ENCODE measurements at regions not wholly inside any gene's neighbourhood (a gene's known extent, or its start where the extent isn't known, plus 50 kb on each side); places are given as distances from the start of the nearest gene placed in this dataset.

DNA sequence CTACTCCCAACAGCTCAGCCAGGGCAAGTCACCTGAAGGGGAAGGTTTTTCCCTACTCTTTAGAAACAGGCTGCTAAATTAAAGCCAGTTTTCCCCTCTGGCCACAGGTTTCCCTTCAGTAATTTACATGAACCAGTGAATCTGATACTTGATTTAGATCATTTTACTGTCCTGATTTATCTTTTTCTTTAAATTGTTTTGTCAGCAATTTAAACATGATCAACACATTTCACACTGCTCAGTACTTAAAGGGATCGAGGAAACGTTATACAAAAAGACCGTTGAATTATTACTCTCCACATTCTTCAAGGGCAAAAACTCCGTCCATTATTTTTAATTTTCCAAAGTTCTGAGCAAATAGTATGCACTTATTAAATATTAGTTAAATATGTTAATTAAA, 1165.7 kb upstream of the GYPC start:
- no peak for DNase-seq (ENCODE audit: low spot score)
- H3K4me3 ChIP-seq (ENCODE audit: low read depth in 1 of 3, low read length in 3 of 3), result no peak overlapping the region
- H3K36me3 ChIP-seq (ENCODE audit: control insufficient read depth in 4 of 4, insufficient read depth in 3 of 4, low read depth in 1 of 4, low read length in 3 of 4), result no peaks in the 10 kb centered on the region
- no peak overlapping the region for H3K9ac ChIP-seq (ENCODE audit: low read depth in 1 of 2, low read length in 2 of 2)
- WGBS, result 90% methylated on average over 4 of the region's 4 CpGs
- no peak overlapping the region for H3K27ac ChIP-seq (ENCODE audit: low read depth in 1 of 2, low read length in 2 of 2)
- H3K4me1 ChIP-seq (ENCODE audit: control insufficient read depth in 4 of 4, insufficient read depth in 4 of 4, low read length in 3 of 4), result no peaks in the 10 kb centered on the region
- H3K9me3 ChIP-seq (ENCODE audit: control insufficient read depth in 4 of 4, low read length in 3 of 4), result no peaks in the 10 kb centered on the region
- H3K27me3 ChIP-seq (ENCODE audit: control insufficient read depth in 4 of 4, insufficient read depth in 4 of 4, low read length in 3 of 4), result no peaks in the 10 kb centered on the region
- TF ChIP-seq REST (IDR thresholded peaks at IDR 0.05) (no peak), HNF4G (IDR thresholded peaks at IDR 0.05) (no peak), RXRA (IDR thresholded peaks at IDR 0.05) (no peak), CTCF (IDR thresholded peaks at IDR 0.05; ENCODE audit: low read depth, low read length, missing input control) (no peak), YY1 (IDR thresholded peaks at IDR 0.05) (no peak), FOXA2 (IDR thresholded peaks at IDR 0.05) (no peak), EGR1 (IDR thresholded peaks at IDR 0.05; ENCODE audit: low read depth in 2 of 2) (no peak), SP1 (IDR thresholded peaks at IDR 0.05) (no peak), MAX (IDR thresholded peaks at IDR 0.05) (no peak), RAD21 (IDR thresholded peaks at IDR 0.05) (no peak)
- TF ChIP-seq, protein P1, sequence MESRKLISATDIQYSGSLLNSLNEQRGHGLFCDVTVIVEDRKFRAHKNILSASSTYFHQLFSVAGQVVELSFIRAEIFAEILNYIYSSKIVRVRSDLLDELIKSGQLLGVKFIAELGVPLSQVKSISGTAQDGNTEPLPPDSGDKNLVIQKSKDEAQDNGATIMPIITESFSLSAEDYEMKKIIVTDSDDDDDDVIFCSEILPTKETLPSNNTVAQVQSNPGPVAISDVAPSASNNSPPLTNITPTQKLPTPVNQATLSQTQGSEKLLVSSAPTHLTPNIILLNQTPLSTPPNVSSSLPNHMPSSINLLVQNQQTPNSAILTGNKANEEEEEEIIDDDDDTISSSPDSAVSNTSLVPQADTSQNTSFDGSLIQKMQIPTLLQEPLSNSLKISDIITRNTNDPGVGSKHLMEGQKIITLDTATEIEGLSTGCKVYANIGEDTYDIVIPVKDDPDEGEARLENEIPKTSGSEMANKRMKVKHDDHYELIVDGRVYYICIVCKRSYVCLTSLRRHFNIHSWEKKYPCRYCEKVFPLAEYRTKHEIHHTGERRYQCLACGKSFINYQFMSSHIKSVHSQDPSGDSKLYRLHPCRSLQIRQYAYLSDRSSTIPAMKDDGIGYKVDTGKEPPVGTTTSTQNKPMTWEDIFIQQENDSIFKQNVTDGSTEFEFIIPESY (IDR thresholded peaks at IDR 0.05), result no peak

DNA sequence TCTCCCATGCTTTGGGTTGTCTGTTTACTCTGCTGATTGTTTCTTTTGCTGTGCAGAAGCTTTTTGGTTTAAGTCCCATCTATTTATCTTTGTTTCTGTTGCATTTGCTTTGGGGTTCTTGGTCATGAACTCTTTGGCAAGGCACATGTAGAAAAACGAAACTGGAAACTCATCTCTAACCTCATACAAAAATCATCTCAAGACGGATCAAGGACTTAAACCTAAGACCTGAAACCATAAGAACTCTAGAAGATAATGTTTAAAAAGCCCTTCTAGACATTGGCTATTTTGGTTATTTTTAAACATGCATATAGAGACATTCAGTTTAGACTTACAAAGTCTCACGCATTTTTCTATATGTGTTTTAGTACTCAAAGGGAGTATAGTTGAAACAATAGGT, 1164.3 kb upstream of the GYPC start:
- 71% methylated on average over 3 of the region's 3 CpGs for WGBS
- H3K4me3 ChIP-seq (ENCODE audit: low read depth in 1 of 3, low read length in 3 of 3), result no peak overlapping the region
- TF ChIP-seq MAX (IDR thresholded peaks at IDR 0.05) (no peak), YY1 (IDR thresholded peaks at IDR 0.05) (no peak), REST (IDR thresholded peaks at IDR 0.05) (no peak), GABPA (IDR thresholded peaks at IDR 0.05 in 1 of 2, conservative IDR thresholded peaks at IDR 0.05 in 1 of 2) (no peak), RXRA (IDR thresholded peaks at IDR 0.05) (no peak), NR2F2 (IDR thresholded peaks at IDR 0.05) (no peak), CTCF (IDR thresholded peaks at IDR 0.05; ENCODE audit: low read depth, low read length, missing input control) (no peak), JUND (IDR thresholded peaks at IDR 0.05) (no peak), EGR1 (IDR thresholded peaks at IDR 0.05; ENCODE audit: low read depth in 2 of 2) (no peak), SP1 (IDR thresholded peaks at IDR 0.05) (no peak), FOXA1 (IDR thresholded peaks at IDR 0.05) (no peak)
- TF ChIP-seq, protein P1 (IDR thresholded peaks at IDR 0.05), result no peak

More for the DNA sequence above, 1164.3 kb upstream of the GYPC start:
- Histone ChIP-seq H3K4me1 (ENCODE audit: control insufficient read depth in 4 of 4, insufficient read depth in 4 of 4, low read length in 3 of 4) (no peaks in the 10 kb centered on the region), H3K27ac (ENCODE audit: low read depth in 1 of 2, low read length in 2 of 2) (no peak overlapping the region), H3K9ac (ENCODE audit: low read depth in 1 of 2, low read length in 2 of 2) (no peak overlapping the region), H3K27me3 (ENCODE audit: control insufficient read depth in 4 of 4, insufficient read depth in 4 of 4, low read length in 3 of 4) (no peaks in the 10 kb centered on the region), H3K9me3 (ENCODE audit: control insufficient read depth in 4 of 4, low read length in 3 of 4) (no peaks in the 10 kb centered on the region), H3K36me3 (ENCODE audit: control insufficient read depth in 4 of 4, insufficient read depth in 3 of 4, low read depth in 1 of 4, low read length in 3 of 4) (no peaks in the 10 kb centered on the region)
- no peak for DNase-seq (ENCODE audit: low spot score)
